ENCODE measurements at regions not wholly inside any gene's neighbourhood (a gene's known extent, or its start where the extent isn't known, plus 50 kb on each side); places are given as distances from the start of the nearest gene placed in this dataset.

DNA sequence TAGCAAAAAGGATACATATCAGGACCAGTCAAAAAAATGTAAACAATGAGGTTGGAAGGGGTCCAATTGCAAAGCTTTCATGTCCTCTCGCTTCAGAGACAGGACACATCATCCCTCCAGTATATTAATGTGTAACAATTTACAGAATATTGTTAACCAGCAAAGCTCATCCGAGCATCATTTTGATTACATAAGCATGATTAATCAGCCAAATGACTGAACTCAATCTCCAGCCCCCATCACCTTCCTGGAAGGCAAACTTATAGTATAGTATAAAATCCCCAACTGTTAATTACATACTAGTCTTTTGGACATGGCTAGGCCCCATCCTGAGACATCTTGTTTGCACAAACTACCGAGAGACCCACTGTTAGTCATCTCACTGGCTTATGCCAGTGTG, 77.6 kb upstream of the TRAM1L1 start:
- TF ChIP-seq, protein P1, sequence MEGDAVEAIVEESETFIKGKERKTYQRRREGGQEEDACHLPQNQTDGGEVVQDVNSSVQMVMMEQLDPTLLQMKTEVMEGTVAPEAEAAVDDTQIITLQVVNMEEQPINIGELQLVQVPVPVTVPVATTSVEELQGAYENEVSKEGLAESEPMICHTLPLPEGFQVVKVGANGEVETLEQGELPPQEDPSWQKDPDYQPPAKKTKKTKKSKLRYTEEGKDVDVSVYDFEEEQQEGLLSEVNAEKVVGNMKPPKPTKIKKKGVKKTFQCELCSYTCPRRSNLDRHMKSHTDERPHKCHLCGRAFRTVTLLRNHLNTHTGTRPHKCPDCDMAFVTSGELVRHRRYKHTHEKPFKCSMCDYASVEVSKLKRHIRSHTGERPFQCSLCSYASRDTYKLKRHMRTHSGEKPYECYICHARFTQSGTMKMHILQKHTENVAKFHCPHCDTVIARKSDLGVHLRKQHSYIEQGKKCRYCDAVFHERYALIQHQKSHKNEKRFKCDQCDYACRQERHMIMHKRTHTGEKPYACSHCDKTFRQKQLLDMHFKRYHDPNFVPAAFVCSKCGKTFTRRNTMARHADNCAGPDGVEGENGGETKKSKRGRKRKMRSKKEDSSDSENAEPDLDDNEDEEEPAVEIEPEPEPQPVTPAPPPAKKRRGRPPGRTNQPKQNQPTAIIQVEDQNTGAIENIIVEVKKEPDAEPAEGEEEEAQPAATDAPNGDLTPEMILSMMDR (IDR thresholded peaks at IDR 0.05) = no peak
- TF ChIP-seq POLR2AphosphoS5 (IDR thresholded peaks at IDR 0.05) (no peak), POLR2A (IDR thresholded peaks at IDR 0.05) (no peak)

Measured in transverse colon (tissue), 4 donors.